ENCODE measurements at regions not wholly inside any gene's neighbourhood (a gene's known extent, or its start where the extent isn't known, plus 50 kb on each side); places are given as distances from the start of the nearest gene placed in this dataset.

GRCh38 chr1:2949966-2950925, 71.0 kb upstream of the ACTRT2 start:
- FAIRE-seq (no peak), DNase-seq (ENCODE audit: low read depth) (no peak)
- no peak overlapping the region for H3K4me3 ChIP-seq (ENCODE audit: low read depth, low read length)
- H3K36me3 ChIP-seq (ENCODE audit: control insufficient read depth, insufficient read depth, low read length): no peaks in the 10 kb centered on the region
- no peak for TF ChIP-seq CTCF (IDR thresholded peaks at IDR 0.05; ENCODE audit: insufficient read depth, low read length, severe bottlenecking)
- no peaks in the 10 kb centered on the region for H3K27me3 ChIP-seq (ENCODE audit: control insufficient read depth, insufficient read depth, low read length)

- no peak overlapping the region for H3K4me3 ChIP-seq (ENCODE audit: low read depth, low read length)
- no peak for TF ChIP-seq CTCF (IDR thresholded peaks at IDR 0.05; ENCODE audit: insufficient read depth, low read length, severe bottlenecking)
- FAIRE-seq (no peak), DNase-seq (ENCODE audit: low read depth) (no peak)
- no peaks in the 10 kb centered on the region for H3K27me3 ChIP-seq (ENCODE audit: control insufficient read depth, insufficient read depth, low read length)
- no peaks in the 10 kb centered on the region for H3K36me3 ChIP-seq (ENCODE audit: control insufficient read depth, insufficient read depth, low read length)
Observed at GRCh38 chr1:2950926-2951305, 70.4 kb upstream of the ACTRT2 start.

- Histone ChIP-seq H3K27me3 (ENCODE audit: control insufficient read depth, insufficient read depth, low read length) (no peaks in the 10 kb centered on the region), H3K4me3 (ENCODE audit: low read depth, low read length) (no peak overlapping the region), H3K36me3 (ENCODE audit: control insufficient read depth, insufficient read depth, low read length) (no peaks in the 10 kb centered on the region)
- FAIRE-seq: no peak
- TF ChIP-seq CTCF (IDR thresholded peaks at IDR 0.05; ENCODE audit: insufficient read depth, low read length, severe bottlenecking): no peak
- no peak for DNase-seq (ENCODE audit: low read depth)
Observed at GRCh38 chr1:2951856-2952255, 69.4 kb upstream of the ACTRT2 start.

GRCh38 chr1:2952371-2952770, 68.9 kb upstream of the ACTRT2 start:
- DNase-seq (ENCODE audit: low read depth) (no peak), FAIRE-seq (no peak)
- no peak overlapping the region for H3K4me3 ChIP-seq (ENCODE audit: low read depth, low read length)
- H3K36me3 ChIP-seq (ENCODE audit: control insufficient read depth, insufficient read depth, low read length): no peaks in the 10 kb centered on the region
- no peaks in the 10 kb centered on the region for H3K27me3 ChIP-seq (ENCODE audit: control insufficient read depth, insufficient read depth, low read length)
- no peak for TF ChIP-seq CTCF (IDR thresholded peaks at IDR 0.05; ENCODE audit: insufficient read depth, low read length, severe bottlenecking)

- no peak overlapping the region for H3K4me3 ChIP-seq (ENCODE audit: low read depth, low read length)
- peak; percentile 55 for FAIRE-seq
- no peak for DNase-seq (ENCODE audit: low read depth)
- no peaks in the 10 kb centered on the region for H3K27me3 ChIP-seq (ENCODE audit: control insufficient read depth, insufficient read depth, low read length)
- H3K36me3 ChIP-seq (ENCODE audit: control insufficient read depth, insufficient read depth, low read length): no peaks in the 10 kb centered on the region
- no peak for TF ChIP-seq CTCF (IDR thresholded peaks at IDR 0.05; ENCODE audit: insufficient read depth, low read length, severe bottlenecking)
Observed at GRCh38 chr1:2952992-2953391, 68.3 kb upstream of the ACTRT2 start.
